ENCODE measurements at regions not wholly inside any gene's neighbourhood (a gene's known extent, or its start where the extent isn't known, plus 50 kb on each side); places are given as distances from the start of the nearest gene placed in this dataset.

DNA sequence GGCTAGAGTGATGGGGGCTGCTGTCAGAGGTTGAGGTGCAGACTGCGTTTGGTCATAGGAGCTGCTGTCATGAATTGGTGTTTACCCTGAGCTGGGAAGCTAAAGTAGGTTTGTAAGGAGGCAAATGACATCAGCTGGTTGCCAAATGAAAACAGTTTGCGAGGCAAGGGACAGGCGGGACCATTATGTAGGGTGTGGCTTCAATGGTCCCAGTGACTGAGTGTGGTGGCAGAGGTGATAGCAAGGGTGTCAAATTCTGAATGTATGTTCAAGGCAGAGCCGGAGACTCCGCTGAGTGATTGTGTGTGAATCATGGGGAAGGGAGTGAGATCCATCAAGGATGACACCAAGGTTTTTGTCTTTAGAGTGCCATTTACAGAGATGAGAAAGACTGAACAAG lies 359.5 kb downstream of the VRK1 start:
- TF ChIP-seq, protein P1, sequence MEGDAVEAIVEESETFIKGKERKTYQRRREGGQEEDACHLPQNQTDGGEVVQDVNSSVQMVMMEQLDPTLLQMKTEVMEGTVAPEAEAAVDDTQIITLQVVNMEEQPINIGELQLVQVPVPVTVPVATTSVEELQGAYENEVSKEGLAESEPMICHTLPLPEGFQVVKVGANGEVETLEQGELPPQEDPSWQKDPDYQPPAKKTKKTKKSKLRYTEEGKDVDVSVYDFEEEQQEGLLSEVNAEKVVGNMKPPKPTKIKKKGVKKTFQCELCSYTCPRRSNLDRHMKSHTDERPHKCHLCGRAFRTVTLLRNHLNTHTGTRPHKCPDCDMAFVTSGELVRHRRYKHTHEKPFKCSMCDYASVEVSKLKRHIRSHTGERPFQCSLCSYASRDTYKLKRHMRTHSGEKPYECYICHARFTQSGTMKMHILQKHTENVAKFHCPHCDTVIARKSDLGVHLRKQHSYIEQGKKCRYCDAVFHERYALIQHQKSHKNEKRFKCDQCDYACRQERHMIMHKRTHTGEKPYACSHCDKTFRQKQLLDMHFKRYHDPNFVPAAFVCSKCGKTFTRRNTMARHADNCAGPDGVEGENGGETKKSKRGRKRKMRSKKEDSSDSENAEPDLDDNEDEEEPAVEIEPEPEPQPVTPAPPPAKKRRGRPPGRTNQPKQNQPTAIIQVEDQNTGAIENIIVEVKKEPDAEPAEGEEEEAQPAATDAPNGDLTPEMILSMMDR (IDR thresholded peaks at IDR 0.05), result no peak
- no peak for TF ChIP-seq POLR2A (IDR thresholded peaks at IDR 0.05)
- no peak for TF ChIP-seq POLR2AphosphoS5 (IDR thresholded peaks at IDR 0.05)
